ENCODE measurements at regions not wholly inside any gene's neighbourhood (a gene's known extent, or its start where the extent isn't known, plus 50 kb on each side); places are given as distances from the start of the nearest gene placed in this dataset.

DNA sequence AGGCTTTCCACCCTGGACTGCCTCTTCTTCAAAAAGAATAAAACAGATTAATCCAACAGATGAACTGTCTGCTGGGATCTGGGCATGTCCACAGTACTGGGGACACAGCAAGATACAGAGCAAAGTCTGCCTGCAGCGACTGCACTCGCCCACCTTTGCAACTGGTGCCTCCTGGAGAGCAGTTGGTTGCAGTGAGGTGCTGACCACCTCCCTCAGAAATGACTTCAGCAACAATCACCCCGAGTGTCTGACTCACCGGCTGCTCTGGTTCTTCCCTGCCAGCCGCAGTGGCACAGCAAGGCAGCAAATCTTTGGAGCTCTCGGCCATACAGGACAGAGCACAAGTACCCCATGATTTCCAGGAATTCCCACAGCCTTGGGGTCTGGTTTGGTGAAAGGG lies 179.7 kb downstream of the ANAPC1 start:
- H3K9ac ChIP-seq (ENCODE audit: insufficient read length, low read depth) = peak overlapping the region; percentile 68
- peaks cover 28% of the 10 kb centered on the region for H3K27me3 ChIP-seq (ENCODE audit: insufficient read depth, insufficient read length)
- peaks cover 31% of the 10 kb centered on the region for H3K4me1 ChIP-seq (ENCODE audit: insufficient read depth, insufficient read length)
- no peaks in the 10 kb centered on the region for H3K36me3 ChIP-seq (ENCODE audit: insufficient read depth, insufficient read length, low read length)
- H3K9me3 ChIP-seq (ENCODE audit: insufficient read depth, low read length) = 0 out of 2 replicates have a peak, but pooled peaks cover 5% of the 10 kb centered on the region
- DNase-seq (ENCODE audit: low read depth, low spot score) = no peak
- TF ChIP-seq SUZ12 (IDR thresholded peaks at IDR 0.05; ENCODE audit: extremely low read depth, insufficient read depth, insufficient read length) (no peak), YY1 (IDR thresholded peaks at IDR 0.05; ENCODE audit: insufficient read depth, insufficient read length) (no peak)
- H3K4me3 ChIP-seq (ENCODE audit: insufficient read length, low read depth) = no peak overlapping the region

DNA sequence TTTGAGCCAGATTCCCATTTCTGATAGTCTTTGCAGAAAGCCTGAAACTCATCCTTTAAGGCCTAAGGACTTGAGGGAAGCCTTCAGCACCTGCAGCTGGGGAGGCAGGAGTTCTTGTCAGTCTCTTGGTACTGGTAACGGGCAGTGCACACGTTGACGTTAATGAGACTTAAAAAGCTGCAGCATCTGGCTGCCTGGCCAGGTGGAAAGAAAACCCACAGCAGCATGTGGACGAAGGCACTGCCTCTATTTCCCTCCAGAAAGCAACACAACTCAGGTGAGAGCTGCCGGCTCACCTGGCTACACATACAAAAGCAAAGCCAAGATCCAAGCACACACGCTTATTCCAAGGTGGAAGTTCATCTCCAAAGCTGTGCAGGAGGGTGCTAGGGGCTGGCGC lies 178.8 kb downstream of the ANAPC1 start:
- DNase-seq (ENCODE audit: low read depth, low spot score) = no peak
- H3K4me1 ChIP-seq (ENCODE audit: insufficient read depth, insufficient read length) = peaks cover 35% of the 10 kb centered on the region
- TF ChIP-seq YY1 (IDR thresholded peaks at IDR 0.05; ENCODE audit: insufficient read depth, insufficient read length) (no peak), ZNF274 (IDR thresholded peaks at IDR 0.05; ENCODE audit: low read depth, low read length) (no peak), SUZ12 (IDR thresholded peaks at IDR 0.05; ENCODE audit: extremely low read depth, insufficient read depth, insufficient read length) (no peak)
- H3K4me3 ChIP-seq (ENCODE audit: insufficient read length, low read depth) = no peak overlapping the region
- H3K27me3 ChIP-seq (ENCODE audit: insufficient read depth, insufficient read length) = peaks cover 28% of the 10 kb centered on the region
- 0 out of 2 replicates have a peak, but pooled peaks cover 5% of the 10 kb centered on the region for H3K9me3 ChIP-seq (ENCODE audit: insufficient read depth, low read length)
- H3K36me3 ChIP-seq (ENCODE audit: insufficient read depth, insufficient read length, low read length) = no peaks in the 10 kb centered on the region
- peak overlapping the region; percentile 63 for H3K9ac ChIP-seq (ENCODE audit: insufficient read length, low read depth)

DNA sequence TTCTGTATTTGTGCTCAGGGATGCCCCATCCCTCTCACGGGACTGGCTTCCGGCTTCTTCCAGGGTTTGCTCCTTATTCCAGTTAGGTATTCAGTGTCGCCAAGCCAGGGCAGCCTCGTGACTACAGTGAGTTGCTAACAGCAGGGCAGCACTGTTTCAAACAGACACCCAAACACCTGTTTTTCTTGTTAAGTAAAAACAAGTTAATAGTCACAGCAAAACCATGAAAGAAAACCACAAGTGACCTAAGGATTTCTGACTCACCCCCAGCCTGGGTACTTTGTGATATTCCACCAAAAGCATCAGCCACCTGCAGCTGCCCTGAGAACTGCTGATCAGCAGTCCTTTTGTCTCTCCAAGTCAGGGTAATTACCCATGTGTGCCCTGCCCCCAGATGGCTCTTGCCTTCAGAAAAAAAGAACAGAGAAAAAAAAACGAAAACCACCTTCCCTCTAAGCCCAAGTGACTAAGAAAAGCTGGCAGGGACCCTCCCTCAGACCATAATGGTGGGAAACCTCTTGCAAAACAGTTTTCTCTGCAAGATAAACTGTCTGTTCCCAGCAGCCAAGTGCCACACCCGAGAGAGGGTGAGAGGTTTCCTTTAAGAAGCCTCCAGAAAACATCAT lies 178.2 kb downstream of the ANAPC1 start:
- DNase-seq (ENCODE audit: low read depth, low spot score) = peak; percentile 98
- peaks cover 28% of the 10 kb centered on the region for H3K27me3 ChIP-seq (ENCODE audit: insufficient read depth, insufficient read length)
- TF ChIP-seq ZNF274 (IDR thresholded peaks at IDR 0.05; ENCODE audit: low read depth, low read length) (no peak), YY1 (IDR thresholded peaks at IDR 0.05; ENCODE audit: insufficient read depth, insufficient read length) (no peak), SUZ12 (IDR thresholded peaks at IDR 0.05; ENCODE audit: extremely low read depth, insufficient read depth, insufficient read length) (no peak)
- peak overlapping the region; percentile 61 for H3K9ac ChIP-seq (ENCODE audit: insufficient read length, low read depth)
- H3K9me3 ChIP-seq (ENCODE audit: insufficient read depth, low read length) = 0 out of 2 replicates have a peak, but pooled peaks cover 5% of the 10 kb centered on the region
- H3K36me3 ChIP-seq (ENCODE audit: insufficient read depth, insufficient read length, low read length) = no peaks in the 10 kb centered on the region
- no peak overlapping the region for H3K4me3 ChIP-seq (ENCODE audit: insufficient read length, low read depth)
- H3K4me1 ChIP-seq (ENCODE audit: insufficient read depth, insufficient read length) = peaks cover 35% of the 10 kb centered on the region

DNA sequence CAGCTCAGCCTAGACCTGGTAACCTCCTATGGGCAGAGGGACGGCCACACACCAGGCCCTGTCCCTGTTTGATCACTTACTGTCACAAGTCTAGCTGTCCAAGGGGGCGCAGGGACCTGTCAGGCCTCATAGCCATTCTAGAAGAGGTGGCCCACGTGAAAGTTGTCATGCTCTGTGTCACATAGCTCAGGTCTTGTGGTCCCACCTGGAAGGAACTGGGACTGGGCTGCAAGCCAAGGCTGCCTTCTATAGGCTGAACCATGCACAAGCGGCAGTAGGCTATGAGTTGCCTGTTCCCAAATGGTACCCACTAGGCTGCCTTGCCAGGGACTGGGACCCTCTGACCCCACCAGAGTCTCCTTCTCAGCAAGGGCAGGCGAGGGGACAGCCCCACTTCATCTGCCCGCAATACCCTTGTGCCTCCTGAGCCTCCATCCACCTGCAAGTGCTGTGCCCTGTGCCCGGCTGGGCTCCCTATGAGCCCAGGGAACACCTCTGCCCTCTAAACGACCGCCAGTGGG lies 177.5 kb downstream of the ANAPC1 start:
- DNase-seq (ENCODE audit: low read depth, low spot score) = no peak
- no peak for TF ChIP-seq SUZ12 (IDR thresholded peaks at IDR 0.05; ENCODE audit: extremely low read depth, insufficient read depth, insufficient read length)
- TF ChIP-seq YY1 (IDR thresholded peaks at IDR 0.05; ENCODE audit: insufficient read depth, insufficient read length) = no peak
- TF ChIP-seq ZNF274 (IDR thresholded peaks at IDR 0.05; ENCODE audit: low read depth, low read length) = no peak
- Histone ChIP-seq H3K4me3 (ENCODE audit: insufficient read length, low read depth) (no peak overlapping the region), H3K9ac (ENCODE audit: insufficient read length, low read depth) (peak overlapping the region; percentile 61), H3K9me3 (ENCODE audit: insufficient read depth, low read length) (0 out of 2 replicates have a peak, but pooled peaks cover under 1% of the 10 kb centered on the region), H3K27me3 (ENCODE audit: insufficient read depth, insufficient read length) (peaks cover 28% of the 10 kb centered on the region), H3K36me3 (ENCODE audit: insufficient read depth, insufficient read length, low read length) (no peaks in the 10 kb centered on the region), H3K4me1 (ENCODE audit: insufficient read depth, insufficient read length) (peaks cover 38% of the 10 kb centered on the region)

DNA sequence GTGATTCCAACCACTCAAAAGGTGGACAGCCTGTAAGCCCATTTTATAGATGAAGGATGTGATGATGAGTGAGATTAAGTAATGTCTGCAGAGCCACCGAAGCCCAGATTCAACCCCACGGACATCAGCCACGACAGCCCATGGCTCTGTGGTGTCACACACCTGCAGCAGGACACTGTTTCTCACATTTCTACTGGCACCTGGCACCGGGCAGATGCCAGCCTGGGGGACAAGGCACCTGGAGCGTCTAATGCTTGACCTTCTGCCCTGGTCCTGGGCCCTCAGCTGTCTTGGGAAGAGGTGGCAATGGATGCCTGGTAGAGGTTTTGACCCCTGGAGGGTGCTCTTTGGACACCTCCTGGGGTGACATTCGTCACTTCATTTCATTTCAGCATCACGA lies 176.3 kb downstream of the ANAPC1 start:
- peaks cover 28% of the 10 kb centered on the region for H3K27me3 ChIP-seq (ENCODE audit: insufficient read depth, insufficient read length)
- no peaks in the 10 kb centered on the region for H3K36me3 ChIP-seq (ENCODE audit: insufficient read depth, insufficient read length, low read length)
- no peak overlapping the region for H3K4me3 ChIP-seq (ENCODE audit: insufficient read length, low read depth)
- TF ChIP-seq YY1 (IDR thresholded peaks at IDR 0.05; ENCODE audit: insufficient read depth, insufficient read length) = no peak
- TF ChIP-seq ZNF274 (IDR thresholded peaks at IDR 0.05; ENCODE audit: low read depth, low read length) = no peak
- no peak for TF ChIP-seq SUZ12 (IDR thresholded peaks at IDR 0.05; ENCODE audit: extremely low read depth, insufficient read depth, insufficient read length)
- H3K9ac ChIP-seq (ENCODE audit: insufficient read length, low read depth) = no peak overlapping the region
- H3K4me1 ChIP-seq (ENCODE audit: insufficient read depth, insufficient read length) = peaks cover 33% of the 10 kb centered on the region
- peaks cover 12% of the 10 kb centered on the region for H3K9me3 ChIP-seq (ENCODE audit: insufficient read depth, low read length)
- DNase-seq (ENCODE audit: low read depth, low spot score) = no peak

DNA sequence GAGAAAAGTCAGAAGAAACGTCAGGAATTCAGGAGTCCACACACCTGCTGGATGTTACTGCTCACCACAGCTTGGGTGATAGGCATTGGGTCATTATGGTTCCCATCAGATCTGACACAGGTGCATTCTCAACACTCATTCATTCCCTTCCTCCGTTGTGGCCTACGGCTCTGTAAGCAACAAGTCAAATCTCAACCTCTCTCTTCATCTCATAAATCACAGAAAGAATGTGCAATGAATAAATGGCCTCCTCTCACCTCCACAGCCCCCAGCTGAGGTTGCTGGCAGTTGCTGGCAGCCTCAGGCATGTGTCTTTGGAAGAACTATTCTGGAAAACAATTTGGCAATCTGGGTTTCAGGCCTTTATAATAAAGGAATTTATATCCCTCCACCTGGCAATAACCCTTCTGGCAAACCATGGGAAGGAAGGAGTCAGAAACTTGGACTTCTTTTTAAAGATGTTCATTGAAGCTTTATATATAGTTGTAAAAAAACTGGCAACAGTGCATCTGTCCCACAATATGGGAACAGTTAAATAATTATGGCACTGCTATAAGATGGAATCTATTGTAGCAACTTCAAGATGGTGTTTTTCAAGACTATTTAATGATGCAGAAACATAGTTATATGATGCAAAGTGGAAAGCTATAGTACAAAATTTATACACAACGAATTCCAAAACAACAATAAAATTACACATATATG lies 175.4 kb downstream of the ANAPC1 start:
- Histone ChIP-seq H3K4me1 (ENCODE audit: insufficient read depth, insufficient read length) (peaks cover 29% of the 10 kb centered on the region), H3K9ac (ENCODE audit: insufficient read length, low read depth) (no peak overlapping the region)

DNA sequence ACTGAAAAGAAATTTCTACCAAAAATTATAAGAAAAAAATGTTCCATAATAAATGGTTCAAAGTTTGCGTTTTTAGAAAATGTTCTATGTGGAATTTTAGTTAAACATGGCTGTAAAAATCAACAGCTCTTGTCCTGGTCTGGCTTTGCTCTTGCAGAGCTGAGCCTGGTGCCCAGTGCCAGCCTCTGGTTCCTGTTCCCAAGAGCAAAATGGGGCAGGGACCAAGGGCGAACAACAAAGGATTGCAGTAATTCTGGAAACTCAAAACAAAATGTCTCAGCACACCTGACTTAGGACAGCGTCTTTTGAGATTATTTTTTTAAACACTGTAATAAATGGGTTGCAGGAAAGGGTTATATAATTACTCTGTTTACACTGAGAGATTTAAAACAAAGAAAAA lies 174.7 kb downstream of the ANAPC1 start:
- H3K4me1 ChIP-seq (ENCODE audit: insufficient read depth, insufficient read length) = peaks cover 23% of the 10 kb centered on the region
- no peak overlapping the region for H3K9ac ChIP-seq (ENCODE audit: insufficient read length, low read depth)
- H3K9me3 ChIP-seq (ENCODE audit: insufficient read depth, low read length) = peaks cover 15% of the 10 kb centered on the region
- H3K27me3 ChIP-seq (ENCODE audit: insufficient read depth, insufficient read length) = peaks cover 15% of the 10 kb centered on the region
- no peaks in the 10 kb centered on the region for H3K36me3 ChIP-seq (ENCODE audit: insufficient read depth, insufficient read length, low read length)
- H3K4me3 ChIP-seq (ENCODE audit: insufficient read length, low read depth) = no peak overlapping the region
- DNase-seq (ENCODE audit: low read depth, low spot score) = no peak
- TF ChIP-seq SUZ12 (IDR thresholded peaks at IDR 0.05; ENCODE audit: extremely low read depth, insufficient read depth, insufficient read length) (no peak), YY1 (IDR thresholded peaks at IDR 0.05; ENCODE audit: insufficient read depth, insufficient read length) (no peak), ZNF274 (IDR thresholded peaks at IDR 0.05; ENCODE audit: low read depth, low read length) (no peak)

More for the DNA sequence above, 175.4 kb downstream of the ANAPC1 start:
- no peak overlapping the region for H3K4me3 ChIP-seq (ENCODE audit: insufficient read length, low read depth)
- H3K9me3 ChIP-seq (ENCODE audit: insufficient read depth, low read length) = peaks cover 15% of the 10 kb centered on the region
- no peak for DNase-seq (ENCODE audit: low read depth, low spot score)
- no peaks in the 10 kb centered on the region for H3K36me3 ChIP-seq (ENCODE audit: insufficient read depth, insufficient read length, low read length)
- no peak for TF ChIP-seq SUZ12 (IDR thresholded peaks at IDR 0.05; ENCODE audit: extremely low read depth, insufficient read depth, insufficient read length)
- no peak for TF ChIP-seq ZNF274 (IDR thresholded peaks at IDR 0.05; ENCODE audit: low read depth, low read length)
- no peak for TF ChIP-seq YY1 (IDR thresholded peaks at IDR 0.05; ENCODE audit: insufficient read depth, insufficient read length)
- H3K27me3 ChIP-seq (ENCODE audit: insufficient read depth, insufficient read length) = peaks cover 22% of the 10 kb centered on the region

Data from NT2/D1 (cell line).